Neural crest cell (in vitro differentiated cells): ENCODE measurements at regions not wholly inside any gene's neighbourhood (a gene's known extent, or its start where the extent isn't known, plus 50 kb on each side); places are given as distances from the start of the nearest gene placed in this dataset.

Experiments used
- DNase-seq: peaks from one replicate; pipeline ENCODE4 v3.0.0; 2021; ENCODE audit warnings: low read depth, mixed read lengths, low spot score
- H3K27ac Mint-ChIP-seq: one replicate; pipeline ENCODE4 v1.8.0; 2021; ENCODE audit warnings: mild to moderate bottlenecking, mixed read lengths; ENCODE audit not compliant: unreplicated experiment
- H3K27me3 Mint-ChIP-seq: 2 replicates; pipeline ENCODE4 v1.8.0; 2021; ENCODE audit warnings: low read depth, mild to moderate bottlenecking, mixed read lengths
- H3K36me3 Mint-ChIP-seq: 2 replicates; pipeline ENCODE4 v1.8.0; 2021; ENCODE audit warnings: low read depth, mild to moderate bottlenecking, mixed read lengths
- H3K4me1 Mint-ChIP-seq: 2 replicates; pipeline ENCODE4 v1.8.0; 2021; ENCODE audit warnings: mixed read lengths
- H3K4me3 Mint-ChIP-seq: one replicate; pipeline ENCODE4 v1.8.0; 2021; ENCODE audit warnings: mild to moderate bottlenecking, mixed read lengths
- H3K9me3 Mint-ChIP-seq: 2 replicates; pipeline ENCODE4 v1.8.0; 2021; ENCODE audit warnings: mixed read lengths
- CTCF ChIP-seq: fragments of 200-600 bp; sonication (generic); conservative IDR thresholded peaks from 2 replicates; pipeline ENCODE4 v1.5.0; 2021; ENCODE audit warnings: antibody characterized with exemption, mild to moderate bottlenecking

- Mint-ChIP-seq H3K27me3 (no peaks in the 10 kb centered on the region), H3K27ac (no peak overlapping the region), H3K9me3 (no peaks in the 10 kb centered on the region), H3K4me1 (peaks cover 3% of the 10 kb centered on the region), H3K4me3 (no peak overlapping the region), H3K36me3 (no peaks in the 10 kb centered on the region)
- no peak for TF ChIP-seq CTCF
- no peak for DNase-seq
Measured at GRCh38 chr12:58570411-58570810, 349.9 kb downstream of the LRIG3 start.

DNA sequence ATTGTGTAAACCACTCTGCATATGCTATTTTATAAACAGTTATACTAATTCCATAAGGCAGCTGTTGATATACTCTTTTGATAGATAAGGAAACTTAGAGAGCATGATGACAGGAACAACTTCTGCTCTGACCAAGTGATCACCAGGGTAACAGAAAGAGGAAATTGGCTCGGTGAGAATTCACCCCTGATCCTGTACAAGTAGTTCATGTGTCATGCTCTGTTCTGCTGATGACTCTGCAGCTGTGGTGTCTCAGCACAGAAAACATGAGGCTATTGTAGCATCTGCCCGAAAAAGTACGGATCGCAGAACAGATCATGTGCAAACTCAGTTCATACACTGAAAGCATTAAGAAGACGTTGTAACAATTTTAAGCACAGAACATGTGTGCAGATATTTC is 345.0 kb downstream of the LRIG3 start:
- Mint-ChIP-seq H3K36me3 (no peaks in the 10 kb centered on the region), H3K4me3 (no peak overlapping the region), H3K9me3 (no peaks in the 10 kb centered on the region), H3K27me3 (no peaks in the 10 kb centered on the region), H3K4me1 (peaks cover 4% of the 10 kb centered on the region), H3K27ac (no peak overlapping the region)
- TF ChIP-seq CTCF, result no peak
- DNase-seq, result no peak

GRCh38 chr12:58576081-58576480 is 344.2 kb downstream of the LRIG3 start:
- H3K27me3 Mint-ChIP-seq, result no peaks in the 10 kb centered on the region
- H3K4me1 Mint-ChIP-seq, result peaks cover 4% of the 10 kb centered on the region
- H3K27ac Mint-ChIP-seq, result no peak overlapping the region
- no peak for DNase-seq
- no peaks in the 10 kb centered on the region for H3K36me3 Mint-ChIP-seq
- H3K4me3 Mint-ChIP-seq, result no peak overlapping the region
- no peaks in the 10 kb centered on the region for H3K9me3 Mint-ChIP-seq
- no peak for TF ChIP-seq CTCF

- no peaks in the 10 kb centered on the region for H3K27me3 Mint-ChIP-seq
- H3K36me3 Mint-ChIP-seq, result no peaks in the 10 kb centered on the region
- H3K4me1 Mint-ChIP-seq, result peaks cover 4% of the 10 kb centered on the region
- peak overlapping the region; percentile 79 for H3K27ac Mint-ChIP-seq
- H3K9me3 Mint-ChIP-seq, result no peaks in the 10 kb centered on the region
- TF ChIP-seq CTCF, result no peak
- DNase-seq, result no peak
- H3K4me3 Mint-ChIP-seq, result no peak overlapping the region
Measured at GRCh38 chr12:58576916-58577315, 343.4 kb downstream of the LRIG3 start.

DNA sequence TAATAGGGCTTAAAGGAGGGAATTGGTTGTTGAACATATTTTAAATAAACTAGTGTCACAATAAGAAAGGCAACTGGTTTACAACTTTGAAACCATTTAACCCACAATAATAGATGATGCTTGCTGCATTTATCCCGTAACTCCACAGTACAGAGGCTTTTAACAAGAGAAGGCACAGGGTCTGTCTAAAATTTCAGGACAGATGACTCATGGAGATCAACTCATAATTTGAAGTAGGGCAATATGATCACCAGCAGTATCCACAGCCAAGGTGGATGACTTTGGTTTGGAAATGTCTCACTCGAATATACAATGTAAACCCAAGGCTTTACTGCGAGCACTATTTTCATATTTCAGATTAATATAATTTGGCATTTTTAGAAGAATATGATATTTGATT is 340.2 kb downstream of the LRIG3 start:
- Mint-ChIP-seq H3K36me3 (no peaks in the 10 kb centered on the region), H3K9me3 (no peaks in the 10 kb centered on the region), H3K4me1 (peaks cover 4% of the 10 kb centered on the region), H3K27ac (no peak overlapping the region), H3K27me3 (no peaks in the 10 kb centered on the region), H3K4me3 (no peak overlapping the region)
- no peak for TF ChIP-seq CTCF
- no peak for DNase-seq

DNA sequence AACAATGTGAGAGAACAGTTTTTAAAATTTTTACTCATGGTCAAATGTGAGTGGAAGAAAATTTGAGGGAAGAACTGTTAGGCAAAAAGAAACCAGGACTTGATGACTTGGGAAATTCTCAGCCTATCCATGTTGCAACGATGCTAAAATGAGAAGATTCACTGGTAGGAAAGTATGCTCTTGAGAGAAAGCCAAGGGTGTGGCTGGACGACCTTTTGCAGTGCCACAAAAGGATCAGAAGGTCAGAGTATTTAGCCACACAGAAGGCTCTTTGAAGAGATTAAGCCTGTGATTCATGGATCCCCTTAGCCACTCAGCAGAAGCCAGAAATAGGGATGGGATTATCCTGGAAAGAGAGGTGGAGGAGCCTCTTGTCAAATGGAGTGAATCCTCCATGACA is 336.8 kb downstream of the LRIG3 start:
- H3K4me1 Mint-ChIP-seq, result peaks cover 3% of the 10 kb centered on the region
- H3K36me3 Mint-ChIP-seq, result no peaks in the 10 kb centered on the region
- no peak for DNase-seq
- TF ChIP-seq CTCF, result no peak
- H3K4me3 Mint-ChIP-seq, result no peak overlapping the region
- no peaks in the 10 kb centered on the region for H3K27me3 Mint-ChIP-seq
- no peaks in the 10 kb centered on the region for H3K9me3 Mint-ChIP-seq
- H3K27ac Mint-ChIP-seq, result no peak overlapping the region
